Endothelial cell of umbilical vein (primary cell): ENCODE measurements at regions not wholly inside any gene's neighbourhood (a gene's known extent, or its start where the extent isn't known, plus 50 kb on each side); places are given as distances from the start of the nearest gene placed in this dataset.

ENCODE experiments used
- BruUV-seq: library from RNA; stranded (reverse); fragments of 400-500 nt; replicated peaks from 2 replicates; lab custom pipeline; 2021; lab: Mats Ljungman, UMichigan
- CTCF ChIA-PET: fragments of 300-600, 350-600 bp; sonication (Branson Sonifier 250); formaldehyde crosslinking; loops from one replicate; lab custom pipeline; 2021; ENCODE audit warnings: antibody characterized with exemption, inconsistent platforms; lab: Charles Lee
- POLR2A ChIA-PET: fragments of 300-600, 350-600 bp; sonication (Branson Sonifier 250); formaldehyde crosslinking; loops from one replicate; lab custom pipeline; 2021; ENCODE audit warnings: antibody characterized with exemption, inconsistent platforms; lab: Charles Lee
- DNase-seq: peaks from one replicate; pipeline ENCODE4 v3.0.0-alpha.2; 2011; ENCODE audit warnings: low read depth, low spot score
- FAIRE-seq: peaks from 2 replicates; lab custom pipeline; 2011; peaks lifted over from hg19 to GRCh38; lab: Jason Lieb, UNC
- H2AFZ ChIP-seq: 2 replicates; pipeline ENCODE4 v1.6.0; 2012; ENCODE audit warnings: low read depth, low read length, control low read depth, inconsistent platforms
- H3K27ac ChIP-seq: 2 replicates; pipeline ENCODE4 v1.5.1; 2011; ENCODE audit warnings: low read depth, mild to moderate bottlenecking, control low read depth, low read length, moderate library complexity; ENCODE audit not compliant: insufficient read depth
- H3K27me3 ChIP-seq, 2 experiments: 2 replicates each; pipeline versions ENCODE4 v1.6.0 to v1.6.1; 2011; ENCODE audit warnings: low read length in 2 of 2, mixed read lengths in 1 of 2; ENCODE audit not compliant: control insufficient read depth in 2 of 2, insufficient read depth in 2 of 2
- H3K36me3 ChIP-seq, 2 experiments: 2 replicates in 1 of 2; 3 replicates in 1 of 2; pipeline ENCODE4 v1.5.1; 2011; ENCODE audit warnings: low read length in 2 of 2, mild to moderate bottlenecking in 1 of 2, moderate library complexity in 1 of 2; ENCODE audit not compliant: control insufficient read depth in 2 of 2, insufficient read depth in 2 of 2; ENCODE audit errors: extremely low read depth in 1 of 2
- H3K4me1 ChIP-seq: 3 replicates; pipeline ENCODE4 v1.5.1; 2011; ENCODE audit warnings: mild to moderate bottlenecking, low read length; ENCODE audit not compliant: control insufficient read depth, insufficient read depth; ENCODE audit errors: extremely low read depth
- H3K4me2 ChIP-seq: 2 replicates; pipeline ENCODE4 v1.6.1; 2011; ENCODE audit warnings: low read length, control low read depth, mixed read lengths; ENCODE audit not compliant: insufficient read depth
- H3K4me3 ChIP-seq, 3 experiments: fragments of 200-600 bp in 1 of 3; sonication (generic), shearing (Covaris generic) in 1 of 3; replicated peaks in 1 of 3; 2 replicates each; pipeline ENCODE4 v1.5.1; 2011 to 2016; ENCODE audit warnings: control low read depth in 3 of 3, low read length in 3 of 3, mild to moderate bottlenecking in 2 of 3, inconsistent platforms in 1 of 3, low read depth in 1 of 3, moderate library complexity in 1 of 3; ENCODE audit not compliant: insufficient read depth in 1 of 3
- H3K79me2 ChIP-seq: 2 replicates; pipeline ENCODE4 v1.6.0; 2012; ENCODE audit warnings: low read length, inconsistent platforms; ENCODE audit not compliant: control insufficient read depth, insufficient read depth
- H3K9ac ChIP-seq: replicated peaks from 2 replicates; pipeline ENCODE3; 2011; ENCODE audit warnings: low read length, control low read depth; ENCODE audit not compliant: insufficient read depth; ENCODE audit errors: extremely low read depth
- H3K9me1 ChIP-seq: replicated peaks from 3 replicates; pipeline ENCODE4 v1.6.0; 2011; ENCODE audit warnings: mild to moderate bottlenecking, low read length; ENCODE audit not compliant: control insufficient read depth, insufficient read depth; ENCODE audit errors: extremely low read depth
- H3K9me3 ChIP-seq: replicated peaks from 2 replicates; pipeline ENCODE4 v1.5.1; 2012; ENCODE audit warnings: low read length, inconsistent platforms; ENCODE audit not compliant: control insufficient read depth, insufficient read depth
- H4K20me1 ChIP-seq: replicated peaks from 2 replicates; pipeline ENCODE3; 2011; ENCODE audit warnings: mild to moderate bottlenecking, low read length; ENCODE audit not compliant: control insufficient read depth, insufficient read depth; ENCODE audit errors: extremely low read depth
- CTCF ChIP-seq, 2 donors: IDR thresholded peaks; 1 replicate in 1 of 2; 2 replicates in 1 of 2; pipeline ENCODE4 v1.5.1; 2011; ENCODE audit warnings: low read length in 2 of 2, mild to moderate bottlenecking in 2 of 2, moderate library complexity in 2 of 2, control low read depth in 1 of 2, inconsistent platforms in 1 of 2, low read depth in 1 of 2; ENCODE audit not compliant: insufficient read depth in 1 of 2; ENCODE audit errors: extremely low read depth in 1 of 2
- EZH2 ChIP-seq: IDR thresholded peaks from 2 replicates; pipeline ENCODE4 v1.6.1; 2012; ENCODE audit warnings: borderline replicate concordance, low read depth, mild to moderate bottlenecking, moderate library complexity, low read length, inconsistent platforms; ENCODE audit not compliant: severe bottlenecking
- FOS ChIP-seq: IDR thresholded peaks from 2 replicates; pipeline ENCODE4 v1.6.1; 2011; ENCODE audit warnings: mild to moderate bottlenecking, low read length, moderate library complexity, borderline replicate concordance; ENCODE audit not compliant: insufficient read depth
- GATA2 ChIP-seq: IDR thresholded peaks from 2 replicates; pipeline ENCODE4 v1.7.0; 2011; ENCODE audit warnings: low read depth, mild to moderate bottlenecking, moderate library complexity, mixed read lengths, low read length; ENCODE audit not compliant: insufficient read length, insufficient read depth
- JUN ChIP-seq: IDR thresholded peaks from 2 replicates; pipeline ENCODE4 v1.6.1; 2011; ENCODE audit warnings: borderline replicate concordance, low read depth; ENCODE audit not compliant: insufficient read length, insufficient read depth
- MAX ChIP-seq: IDR thresholded peaks from 2 replicates; pipeline ENCODE4 v1.6.1; 2011; ENCODE audit not compliant: insufficient read depth, insufficient read length
- MYC ChIP-seq: IDR thresholded peaks from one replicate; pipeline ENCODE4 v1.6.1; 2011; ENCODE audit warnings: mild to moderate bottlenecking, low read depth, low read length
- POLR2A ChIP-seq: IDR thresholded peaks from 2 replicates; pipeline ENCODE4 v1.6.1; 2012; ENCODE audit warnings: low read depth, mild to moderate bottlenecking, control low read depth, low read length
- POLR2AphosphoS5 ChIP-seq: IDR thresholded peaks from 2 replicates; pipeline ENCODE4 v1.6.1; 2012; ENCODE audit warnings: low read depth, mild to moderate bottlenecking, control low read depth, low read length, moderate library complexity; ENCODE audit not compliant: insufficient read depth
- dilution Hi-C: fragments of 300-500 bp; cut with MboI; formaldehyde crosslinking; loops from one replicate; pipeline ENCODE4 v1.15.0; 2019; ENCODE audit warnings: low sequenced_read_pairs; ENCODE audit not compliant: extremely low pct_ligation_motif_present
- intact Hi-C: fragments of 100-400 bp; cut with micrococcal nuclease; formaldehyde crosslinking; loops from one replicate; pipeline ENCODE4 v1.10.0; 2022

GRCh38 chr2:241952816-241953215, 83.3 kb downstream of the RTP5 start:
- Histone ChIP-seq H3K4me3 (no peak overlapping the region), H3K9ac (no peak overlapping the region), H3K27me3 (no peaks in the 10 kb centered on the region), H3K9me3 (no peaks in the 10 kb centered on the region), H3K79me2 (no peaks in the 10 kb centered on the region), H2AFZ (no peak overlapping the region), H3K4me1 (no peaks in the 10 kb centered on the region), H3K36me3 (no peaks in the 10 kb centered on the region), H3K4me2 (no peak overlapping the region), H3K9me1 (no peaks in the 10 kb centered on the region), H3K27ac (no peak overlapping the region), H4K20me1 (no peaks in the 10 kb centered on the region)
- no peak for DNase-seq
- dilution Hi-C loops (no loop called here), intact Hi-C loops (no loop called here)
- POLR2A ChIA-PET, result no interaction called here
- BruUV-seq, result no TSS peak
- FAIRE-seq, result no peak
- CTCF ChIA-PET, result no interaction called here
- TF ChIP-seq JUN (no peak), GATA2 (no peak), POLR2A (no peak), MAX (no peak), CTCF (IDR thresholded peaks at IDR 0.05; ENCODE audit: extremely low read depth in 1 of 2, insufficient read depth in 1 of 2, low read depth in 1 of 2, low read length in 2 of 2) (no peak), POLR2AphosphoS5 (no peak), FOS (no peak), MYC (no peak), EZH2 (no peak)
